Neural cell (in vitro differentiated cells): ENCODE measurements at regions not wholly inside any gene's neighbourhood (a gene's known extent, or its start where the extent isn't known, plus 50 kb on each side); places are given as distances from the start of the nearest gene placed in this dataset.

Experiments
- EP300 ChIP-seq: fragments of 450-650 bp; conservative IDR thresholded peaks from 2 replicates; pipeline ENCODE4 v1.6.1; 2014; ENCODE audit warnings: antibody characterized with exemption, mild to moderate bottlenecking, moderate library complexity; ENCODE audit not compliant: poor library complexity, severe bottlenecking
- EZH2 ChIP-seq: fragments of 200-600, 300-800 bp; shearing (Covaris generic), sonication (generic); IDR thresholded peaks from 2 replicates; pipeline ENCODE4 v1.6.1; 2014; ENCODE audit warnings: antibody characterized with exemption, low read length, borderline replicate concordance, mild to moderate bottlenecking; ENCODE audit not compliant: insufficient read depth, poor library complexity, severe bottlenecking
- MXI1 ChIP-seq: fragments of 450-650 bp; conservative IDR thresholded peaks from 2 replicates; pipeline ENCODE4 v1.6.1; 2014; ENCODE audit warnings: antibody characterized with exemption, mild to moderate bottlenecking; ENCODE audit not compliant: poor library complexity, severe bottlenecking
- POLR2AphosphoS5 ChIP-seq: IDR thresholded peaks from 2 replicates; pipeline ENCODE4 v1.6.1; 2012
- RAD21 ChIP-seq: fragments of 450-650 bp; conservative IDR thresholded peaks from 2 replicates; pipeline ENCODE4 v1.6.1; 2014; ENCODE audit warnings: antibody characterized with exemption, mild to moderate bottlenecking, moderate library complexity
- TF ChIP-seq, protein P1 (sequence below): fragments of 450-650 bp; IDR thresholded peaks from 2 replicates; pipeline ENCODE4 v1.5.1; 2014; ENCODE audit warnings: antibody characterized with exemption, mild to moderate bottlenecking, moderate library complexity; ENCODE audit not compliant: poor library complexity, severe bottlenecking
- TF ChIP-seq, protein P2 (sequence below): IDR thresholded peaks from 2 replicates; pipeline ENCODE4 v1.6.1; 2012; ENCODE audit warnings: borderline replicate concordance

DNA sequence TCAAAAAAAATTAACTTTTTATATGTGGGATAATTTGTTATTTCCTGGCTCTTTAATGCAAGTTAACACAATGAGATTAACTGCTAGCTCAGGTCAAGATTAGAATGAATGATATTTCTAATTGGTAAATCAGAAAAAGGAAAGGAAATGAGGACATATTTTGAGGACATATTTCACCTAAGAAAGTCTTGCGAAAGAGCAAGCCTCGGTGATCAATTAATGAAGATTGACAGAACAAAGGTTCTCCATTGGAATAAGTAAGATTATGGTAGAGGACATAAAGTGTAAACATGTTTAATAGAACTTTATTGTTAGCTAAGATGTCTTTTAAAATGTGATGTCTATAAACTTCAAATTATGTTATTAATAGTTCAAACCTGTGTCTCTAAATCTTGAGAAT lies 1617.8 kb downstream of the KCNT2 start:
- TF ChIP-seq, protein P1, sequence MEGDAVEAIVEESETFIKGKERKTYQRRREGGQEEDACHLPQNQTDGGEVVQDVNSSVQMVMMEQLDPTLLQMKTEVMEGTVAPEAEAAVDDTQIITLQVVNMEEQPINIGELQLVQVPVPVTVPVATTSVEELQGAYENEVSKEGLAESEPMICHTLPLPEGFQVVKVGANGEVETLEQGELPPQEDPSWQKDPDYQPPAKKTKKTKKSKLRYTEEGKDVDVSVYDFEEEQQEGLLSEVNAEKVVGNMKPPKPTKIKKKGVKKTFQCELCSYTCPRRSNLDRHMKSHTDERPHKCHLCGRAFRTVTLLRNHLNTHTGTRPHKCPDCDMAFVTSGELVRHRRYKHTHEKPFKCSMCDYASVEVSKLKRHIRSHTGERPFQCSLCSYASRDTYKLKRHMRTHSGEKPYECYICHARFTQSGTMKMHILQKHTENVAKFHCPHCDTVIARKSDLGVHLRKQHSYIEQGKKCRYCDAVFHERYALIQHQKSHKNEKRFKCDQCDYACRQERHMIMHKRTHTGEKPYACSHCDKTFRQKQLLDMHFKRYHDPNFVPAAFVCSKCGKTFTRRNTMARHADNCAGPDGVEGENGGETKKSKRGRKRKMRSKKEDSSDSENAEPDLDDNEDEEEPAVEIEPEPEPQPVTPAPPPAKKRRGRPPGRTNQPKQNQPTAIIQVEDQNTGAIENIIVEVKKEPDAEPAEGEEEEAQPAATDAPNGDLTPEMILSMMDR = no peak
- TF ChIP-seq EZH2 (no peak), MXI1 (no peak), RAD21 (no peak), EP300 (no peak), POLR2AphosphoS5 (no peak)
- TF ChIP-seq, protein P2, sequence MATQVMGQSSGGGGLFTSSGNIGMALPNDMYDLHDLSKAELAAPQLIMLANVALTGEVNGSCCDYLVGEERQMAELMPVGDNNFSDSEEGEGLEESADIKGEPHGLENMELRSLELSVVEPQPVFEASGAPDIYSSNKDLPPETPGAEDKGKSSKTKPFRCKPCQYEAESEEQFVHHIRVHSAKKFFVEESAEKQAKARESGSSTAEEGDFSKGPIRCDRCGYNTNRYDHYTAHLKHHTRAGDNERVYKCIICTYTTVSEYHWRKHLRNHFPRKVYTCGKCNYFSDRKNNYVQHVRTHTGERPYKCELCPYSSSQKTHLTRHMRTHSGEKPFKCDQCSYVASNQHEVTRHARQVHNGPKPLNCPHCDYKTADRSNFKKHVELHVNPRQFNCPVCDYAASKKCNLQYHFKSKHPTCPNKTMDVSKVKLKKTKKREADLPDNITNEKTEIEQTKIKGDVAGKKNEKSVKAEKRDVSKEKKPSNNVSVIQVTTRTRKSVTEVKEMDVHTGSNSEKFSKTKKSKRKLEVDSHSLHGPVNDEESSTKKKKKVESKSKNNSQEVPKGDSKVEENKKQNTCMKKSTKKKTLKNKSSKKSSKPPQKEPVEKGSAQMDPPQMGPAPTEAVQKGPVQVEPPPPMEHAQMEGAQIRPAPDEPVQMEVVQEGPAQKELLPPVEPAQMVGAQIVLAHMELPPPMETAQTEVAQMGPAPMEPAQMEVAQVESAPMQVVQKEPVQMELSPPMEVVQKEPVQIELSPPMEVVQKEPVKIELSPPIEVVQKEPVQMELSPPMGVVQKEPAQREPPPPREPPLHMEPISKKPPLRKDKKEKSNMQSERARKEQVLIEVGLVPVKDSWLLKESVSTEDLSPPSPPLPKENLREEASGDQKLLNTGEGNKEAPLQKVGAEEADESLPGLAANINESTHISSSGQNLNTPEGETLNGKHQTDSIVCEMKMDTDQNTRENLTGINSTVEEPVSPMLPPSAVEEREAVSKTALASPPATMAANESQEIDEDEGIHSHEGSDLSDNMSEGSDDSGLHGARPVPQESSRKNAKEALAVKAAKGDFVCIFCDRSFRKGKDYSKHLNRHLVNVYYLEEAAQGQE = no peak
